DMS 273 treated with DMSO at 0.1 percent for 48 hours (cell line): ENCODE measurements at regions not wholly inside any gene's neighbourhood (a gene's known extent, or its start where the extent isn't known, plus 50 kb on each side); places are given as distances from the start of the nearest gene placed in this dataset.
"Not testable (repeated sequence)": the region's sequence is repeated elsewhere in the genome, so short reads cannot be mapped to it uniquely, and the experiment has no call there.

Experiments used
- DNase-seq: peaks from one replicate; lab custom pipeline; 2025; lab: John Stamatoyannopoulos, UW

GRCh38 chr4:24208691-24209090, 318.8 kb upstream of the PPARGC1A start:
- DNase-seq, result no peak

GRCh38 chr4:24204708-24205107, 314.9 kb upstream of the PPARGC1A start:
- not testable (repeated sequence) for DNase-seq

- DNase-seq, result no peak
These were observed 314.1 kb upstream of the PPARGC1A start for GRCh38 chr4:24203926-24204325.

- DNase-seq, result no peak
These were observed 312.7 kb upstream of the PPARGC1A start for GRCh38 chr4:24202579-24202978.

GRCh38 chr4:24197955-24198354, 308.1 kb upstream of the PPARGC1A start:
- no peak for DNase-seq

GRCh38 chr4:24196785-24197184, 306.9 kb upstream of the PPARGC1A start:
- no peak for DNase-seq

DNA sequence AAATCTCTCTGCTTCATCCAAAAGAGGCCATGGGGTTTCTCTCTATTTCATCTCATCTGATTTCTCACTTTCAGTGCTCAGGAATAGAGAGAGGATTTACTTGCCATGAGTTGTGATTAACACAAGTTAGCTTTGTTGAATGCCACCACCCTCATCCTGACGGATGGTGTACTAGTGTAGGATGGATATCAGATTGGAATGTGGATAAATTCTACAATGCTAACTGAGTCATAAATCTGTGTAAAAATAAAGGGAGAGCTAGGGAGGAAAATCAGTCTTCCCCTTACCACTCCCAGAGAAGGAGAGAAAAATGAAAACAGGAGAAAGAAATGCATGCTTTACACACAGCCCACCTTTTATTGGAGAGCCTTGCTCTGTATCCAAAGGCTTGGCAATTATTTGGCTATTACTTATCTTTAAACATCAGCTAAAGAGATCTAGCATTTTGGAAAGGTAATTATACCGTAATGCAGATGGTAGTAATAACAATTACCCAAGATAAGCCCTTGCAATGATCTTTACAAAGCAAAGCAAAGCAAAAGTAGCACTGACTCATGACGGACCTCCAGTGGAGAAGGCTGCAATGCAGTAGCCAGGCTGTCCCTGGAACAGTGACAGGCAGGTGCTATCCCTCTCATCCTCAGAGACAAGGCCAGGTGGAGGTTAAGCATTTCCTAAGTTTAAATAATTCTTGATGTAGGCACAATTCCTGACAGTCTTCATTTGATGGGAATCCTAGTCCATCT, 306.3 kb upstream of the PPARGC1A start:
- DNase-seq, result no peak

DNA sequence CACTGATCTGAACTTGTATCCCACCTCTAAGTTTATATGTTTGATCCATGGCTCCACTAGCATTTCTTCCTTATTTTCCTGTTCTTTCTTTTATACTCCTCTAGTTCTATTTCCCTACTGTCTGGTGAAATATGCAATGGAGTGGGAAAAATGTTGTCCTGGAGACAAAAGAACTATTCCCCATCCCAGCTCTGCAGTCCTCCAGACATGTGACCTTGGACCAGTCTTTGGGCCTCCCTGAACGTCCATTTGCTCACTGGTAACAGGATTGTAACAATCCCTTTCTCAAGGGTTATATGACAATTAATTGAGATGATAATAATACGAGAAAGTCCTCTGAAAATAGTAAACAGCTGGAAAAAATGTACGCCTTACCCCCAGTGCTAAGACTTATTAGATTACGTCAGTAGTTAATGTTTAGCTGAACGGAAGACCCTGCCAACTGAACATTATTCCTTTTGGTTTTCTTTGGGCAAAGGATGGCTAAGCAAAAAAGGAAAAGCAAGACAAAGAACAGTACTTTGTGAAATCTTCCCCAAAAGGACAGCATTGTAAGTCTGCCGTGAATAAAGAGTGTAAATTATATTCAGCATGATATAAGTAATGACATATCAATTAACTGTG, 302.3 kb upstream of the PPARGC1A start:
- DNase-seq, result no peak

GRCh38 chr4:24190761-24191695, 301.2 kb upstream of the PPARGC1A start:
- DNase-seq, result no peak

- no peak for DNase-seq
These were observed 298.6 kb upstream of the PPARGC1A start for GRCh38 chr4:24188459-24188858.

DNA sequence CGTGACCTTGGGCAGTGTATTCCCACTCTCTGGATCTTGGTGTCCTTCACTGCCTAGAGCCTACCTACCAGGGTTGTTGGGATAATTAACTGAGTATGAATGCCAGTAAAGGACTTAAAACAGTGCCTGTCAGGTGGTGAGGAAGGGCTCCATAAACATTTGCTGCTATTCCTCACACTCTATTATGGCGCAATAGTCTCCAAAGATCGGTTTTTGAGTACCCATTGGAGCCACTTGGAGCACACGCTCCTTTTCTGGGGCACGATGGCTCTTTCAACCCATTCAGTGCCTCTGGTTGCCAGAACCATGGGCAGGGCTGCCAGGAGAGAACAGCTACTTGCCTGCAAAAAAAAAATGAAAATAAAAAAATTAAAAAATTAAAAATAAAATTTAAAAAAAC, 296.6 kb upstream of the PPARGC1A start:
- DNase-seq, result no peak

- no peak for DNase-seq
These were observed 291.2 kb upstream of the PPARGC1A start for GRCh38 chr4:24181005-24181404.

DNA sequence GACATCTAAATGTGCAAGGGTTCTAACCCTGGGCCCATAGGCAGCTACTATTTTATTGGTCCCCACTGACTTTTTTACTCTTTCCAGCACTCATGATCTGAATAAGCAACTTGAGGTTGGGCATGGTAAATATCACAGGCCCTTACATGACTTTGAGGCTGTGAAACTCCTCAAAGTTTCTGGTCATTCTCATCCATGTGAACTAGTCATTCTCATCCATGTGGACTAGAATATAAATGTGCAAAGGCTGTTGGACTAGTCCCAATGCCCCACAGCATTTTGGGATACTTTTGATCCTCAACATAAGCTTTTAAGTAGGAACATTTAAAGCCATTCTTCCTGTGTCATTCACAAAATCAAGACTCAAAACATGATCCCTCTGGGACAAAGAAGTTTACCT, 290.7 kb upstream of the PPARGC1A start:
- DNase-seq, result no peak

DNA sequence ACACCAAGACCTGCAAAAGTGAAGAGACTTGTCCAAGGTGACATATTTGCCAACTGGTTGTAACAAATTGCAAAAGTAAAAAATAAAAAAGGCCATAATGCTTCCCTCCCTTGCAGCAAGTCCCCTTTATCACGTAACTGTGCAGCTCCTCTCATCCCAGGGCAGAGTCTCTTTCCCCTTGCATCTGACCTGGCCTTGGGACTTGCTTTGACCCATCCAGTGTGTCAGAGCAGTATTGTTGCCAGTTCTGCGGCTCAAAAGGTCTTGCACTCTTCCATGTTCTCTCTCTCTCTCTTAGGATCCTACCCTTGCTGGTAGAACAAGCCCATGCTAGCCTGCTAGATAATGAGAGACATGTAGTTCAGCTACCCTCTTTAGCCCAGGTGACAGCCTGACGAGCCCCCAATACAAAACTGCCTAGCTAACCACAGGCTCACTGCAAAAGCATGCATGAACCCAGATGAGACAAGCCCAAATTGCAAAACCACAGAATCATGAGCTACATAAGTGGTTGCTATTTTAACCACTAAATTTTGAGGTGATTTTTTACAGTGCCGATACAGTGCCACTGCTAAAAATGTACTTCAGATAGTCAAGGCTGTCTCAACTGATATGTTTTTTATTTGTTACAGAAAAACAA, 289.5 kb upstream of the PPARGC1A start:
- no peak for DNase-seq

DNA sequence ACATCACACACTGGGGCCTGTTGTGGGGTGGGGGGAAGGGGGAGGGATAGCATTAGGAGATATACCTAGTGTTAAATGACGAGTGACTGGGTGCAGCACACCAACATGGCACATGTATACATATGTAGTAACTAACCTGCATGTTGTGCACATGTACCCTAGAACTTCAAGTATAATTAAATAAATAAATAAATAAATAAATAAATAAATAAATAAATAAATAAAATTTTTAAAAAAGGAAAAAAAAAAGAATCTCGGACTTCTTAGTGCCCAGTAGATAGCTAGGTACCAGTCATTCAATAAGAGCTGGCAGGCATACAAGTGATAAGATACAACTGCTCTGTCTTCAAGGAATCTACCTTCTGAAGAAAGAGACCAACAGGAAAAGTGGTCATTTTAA, 287.6 kb upstream of the PPARGC1A start:
- not testable (repeated sequence) for DNase-seq

DNA sequence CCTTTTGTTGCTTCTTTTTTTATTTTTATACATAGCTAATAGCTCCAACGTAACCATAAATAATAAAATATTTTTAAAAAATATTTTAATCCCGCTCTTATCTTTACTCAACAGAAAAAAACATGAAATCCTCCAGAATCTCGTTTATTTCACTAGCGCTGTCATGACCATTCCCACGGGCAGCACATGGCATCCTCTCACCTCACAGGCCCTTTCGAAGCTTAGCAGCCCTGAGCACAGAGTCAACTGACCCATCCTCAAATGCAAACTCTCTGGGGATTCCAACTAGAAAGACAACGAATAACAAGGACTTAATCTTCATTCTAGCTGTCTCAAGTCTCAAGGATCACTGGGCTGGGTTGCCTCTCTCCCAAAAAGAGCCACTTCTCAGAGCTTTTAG, 285.9 kb upstream of the PPARGC1A start:
- DNase-seq, result no peak

DNA sequence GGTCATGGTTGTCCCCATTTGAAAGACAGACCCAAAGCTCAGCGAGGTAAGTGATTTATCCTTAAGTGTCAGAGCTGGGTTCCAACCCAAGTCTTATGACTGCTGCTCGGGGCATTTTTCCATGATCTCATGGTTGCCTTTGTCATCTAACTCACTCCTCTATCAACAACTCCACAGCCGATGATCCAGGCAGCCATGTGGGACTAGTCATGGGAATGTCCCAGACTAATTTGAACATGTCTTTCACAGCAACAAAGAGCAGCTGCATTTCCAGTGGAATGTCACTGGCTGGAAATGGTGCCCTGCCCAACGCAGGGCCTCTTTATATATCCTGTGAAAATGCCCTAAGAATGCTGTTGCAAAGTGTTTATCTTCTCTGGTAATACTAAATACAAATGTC, 284.8 kb upstream of the PPARGC1A start:
- DNase-seq, result no peak

DNA sequence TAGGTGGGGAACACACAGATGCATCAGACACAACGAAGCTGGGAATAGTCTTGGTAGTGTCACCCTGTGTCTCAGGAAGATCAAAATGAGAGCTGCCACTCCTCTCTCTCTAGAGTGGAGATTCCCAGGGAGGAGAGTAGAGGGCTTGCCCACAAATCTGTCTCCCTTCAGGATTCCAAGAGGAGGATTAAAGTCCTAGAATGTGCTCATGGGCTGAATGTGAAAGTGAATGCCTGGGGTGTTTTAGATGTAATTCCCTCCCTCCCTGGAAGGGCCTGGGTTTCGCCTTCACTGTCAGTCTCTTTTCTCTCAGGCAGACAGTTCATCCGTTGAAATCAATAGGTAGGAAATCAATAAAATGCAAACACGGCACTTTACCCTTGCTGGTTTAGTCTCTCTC, 282.6 kb upstream of the PPARGC1A start:
- no peak for DNase-seq

DNA sequence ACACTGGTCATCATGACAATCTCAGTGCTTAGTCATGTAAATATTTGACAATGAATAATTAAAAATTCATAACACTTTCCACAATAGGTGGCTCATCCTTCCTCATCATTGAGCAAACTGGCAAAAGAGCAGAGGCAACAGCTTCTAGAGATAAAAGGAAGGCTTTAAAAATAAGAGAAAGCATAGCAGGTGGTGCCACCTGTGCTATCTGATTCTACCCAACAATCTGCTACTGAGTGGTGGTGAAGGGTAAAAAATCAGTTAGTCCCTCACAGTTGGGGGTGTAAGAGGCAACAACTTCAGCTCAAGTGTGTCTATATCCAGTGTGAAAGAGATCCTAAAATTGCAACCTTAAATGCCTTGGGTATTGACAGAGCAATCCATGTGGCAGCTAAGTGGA, 280.1 kb upstream of the PPARGC1A start:
- no peak for DNase-seq

DNA sequence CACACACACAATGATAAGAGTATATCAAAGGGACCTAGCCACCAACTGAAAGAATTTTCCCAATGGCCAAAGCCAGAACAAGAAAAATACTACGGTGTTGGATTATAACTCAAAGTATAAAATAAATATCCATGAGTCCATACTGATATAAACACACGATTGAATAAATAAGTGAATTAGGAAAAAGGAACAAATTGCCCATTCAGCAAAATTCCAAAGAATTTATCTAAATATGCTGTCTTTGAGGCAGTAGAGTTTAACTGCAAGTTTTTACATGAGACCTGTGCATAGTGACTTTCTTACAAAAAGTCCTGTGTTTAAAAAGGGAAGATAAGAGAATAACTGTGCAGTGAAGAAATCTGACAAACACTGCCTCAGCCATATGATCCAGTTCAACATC, 278.8 kb upstream of the PPARGC1A start:
- DNase-seq, result no peak

DNA sequence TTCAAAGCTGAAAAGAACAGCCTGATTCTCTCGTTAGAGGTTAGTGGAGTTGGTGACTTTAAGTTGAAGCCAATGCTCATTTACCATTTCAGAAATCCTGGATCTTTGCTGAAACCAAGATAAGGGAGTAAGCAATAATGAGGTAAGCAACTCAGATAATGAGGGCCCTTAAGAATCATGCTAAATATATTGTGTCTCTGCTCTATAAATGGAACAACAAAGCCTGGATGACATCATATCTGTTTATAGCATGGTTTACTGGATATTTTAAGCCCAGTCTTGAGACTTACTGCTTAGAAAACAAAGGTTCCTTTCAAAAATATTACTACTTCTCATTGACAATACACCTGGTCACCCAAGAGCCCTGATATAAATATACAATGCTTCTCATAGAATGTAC, 276.7 kb upstream of the PPARGC1A start:
- no peak for DNase-seq

DNA sequence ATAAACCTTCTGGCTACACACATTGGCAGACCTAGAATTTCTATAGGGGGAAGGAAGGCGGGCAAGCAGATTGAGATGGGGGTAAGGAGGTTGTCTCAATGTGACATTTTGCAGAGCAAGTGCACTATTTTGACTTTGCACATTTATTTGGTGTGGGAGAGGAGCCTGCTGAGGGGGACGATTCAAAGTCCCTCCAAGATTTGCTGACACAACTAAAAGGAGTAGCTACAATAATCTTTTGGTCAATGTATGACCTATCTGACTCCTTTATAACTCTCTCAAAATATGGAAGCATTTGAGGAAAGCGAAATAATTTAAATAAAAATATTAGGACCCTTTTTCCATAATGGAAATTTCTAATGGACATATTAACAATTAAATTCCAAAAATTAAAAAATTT, 274.9 kb upstream of the PPARGC1A start:
- no peak for DNase-seq
